ENCODE measurements at regions not wholly inside any gene's neighbourhood (a gene's known extent, or its start where the extent isn't known, plus 50 kb on each side); places are given as distances from the start of the nearest gene placed in this dataset.
"Not testable (repeated sequence)": the region's sequence is repeated elsewhere in the genome, so short reads cannot be mapped to it uniquely, and the experiment has no call there.

DNA sequence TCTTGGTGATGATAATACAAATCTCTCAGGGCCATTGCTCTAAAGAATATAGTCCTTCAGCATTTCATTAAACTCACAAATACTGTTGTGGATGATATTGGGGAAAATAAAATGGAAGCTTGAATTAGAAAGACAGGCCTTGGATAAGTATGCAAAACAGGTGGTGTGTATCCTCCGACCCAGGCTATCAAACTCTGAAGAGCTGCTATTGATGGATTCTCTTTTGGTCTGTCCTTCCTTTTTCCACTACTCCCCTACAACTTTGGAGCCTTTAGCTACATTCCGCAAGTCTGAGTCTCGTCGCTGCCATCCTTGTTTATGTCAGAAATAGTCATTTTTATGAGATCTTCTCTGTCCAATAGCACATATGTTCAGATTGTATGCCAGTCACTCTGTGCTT, 351.6 kb downstream of the KCNJ2 start:
- no peaks in the 10 kb centered on the region for H3K4me1 ChIP-seq (ENCODE audit: insufficient read depth, low read length, severe bottlenecking)

DNA sequence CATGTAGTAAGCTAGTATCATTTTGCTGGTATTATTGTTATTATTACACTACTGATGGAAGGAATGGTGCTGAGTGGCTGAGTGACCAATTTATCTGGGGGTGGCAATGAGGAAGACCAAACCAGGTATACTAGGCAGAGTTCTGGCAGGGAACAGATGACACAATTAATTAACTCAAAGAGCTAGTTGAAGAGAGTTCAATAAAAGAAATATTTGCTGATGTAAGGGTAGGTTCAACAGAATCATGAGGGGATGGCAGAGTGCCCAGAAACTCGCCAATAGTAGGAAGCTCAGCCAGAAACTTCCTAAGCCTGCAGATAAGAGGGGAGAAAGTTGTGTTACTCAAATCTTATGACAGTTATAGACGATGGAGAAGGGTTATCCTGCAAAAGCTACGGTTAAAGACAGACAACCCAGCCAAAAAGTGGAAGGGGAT, 352.5 kb downstream of the KCNJ2 start:
- no peak overlapping the region for H2AFZ ChIP-seq (ENCODE audit: low read length)
- no peak for TF ChIP-seq EZH2 (IDR thresholded peaks at IDR 0.05; ENCODE audit: borderline replicate concordance, low read length)
- TF ChIP-seq, protein P1, sequence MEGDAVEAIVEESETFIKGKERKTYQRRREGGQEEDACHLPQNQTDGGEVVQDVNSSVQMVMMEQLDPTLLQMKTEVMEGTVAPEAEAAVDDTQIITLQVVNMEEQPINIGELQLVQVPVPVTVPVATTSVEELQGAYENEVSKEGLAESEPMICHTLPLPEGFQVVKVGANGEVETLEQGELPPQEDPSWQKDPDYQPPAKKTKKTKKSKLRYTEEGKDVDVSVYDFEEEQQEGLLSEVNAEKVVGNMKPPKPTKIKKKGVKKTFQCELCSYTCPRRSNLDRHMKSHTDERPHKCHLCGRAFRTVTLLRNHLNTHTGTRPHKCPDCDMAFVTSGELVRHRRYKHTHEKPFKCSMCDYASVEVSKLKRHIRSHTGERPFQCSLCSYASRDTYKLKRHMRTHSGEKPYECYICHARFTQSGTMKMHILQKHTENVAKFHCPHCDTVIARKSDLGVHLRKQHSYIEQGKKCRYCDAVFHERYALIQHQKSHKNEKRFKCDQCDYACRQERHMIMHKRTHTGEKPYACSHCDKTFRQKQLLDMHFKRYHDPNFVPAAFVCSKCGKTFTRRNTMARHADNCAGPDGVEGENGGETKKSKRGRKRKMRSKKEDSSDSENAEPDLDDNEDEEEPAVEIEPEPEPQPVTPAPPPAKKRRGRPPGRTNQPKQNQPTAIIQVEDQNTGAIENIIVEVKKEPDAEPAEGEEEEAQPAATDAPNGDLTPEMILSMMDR (IDR thresholded peaks at IDR 0.05; ENCODE audit: low read length) = no peak
- H3K79me2 ChIP-seq (ENCODE audit: insufficient read depth, low read length) = no peaks in the 10 kb centered on the region
- H3K4me1 ChIP-seq (ENCODE audit: insufficient read depth, low read length, severe bottlenecking) = no peaks in the 10 kb centered on the region
- H3K27ac ChIP-seq (ENCODE audit: low read depth, low read length, poor library complexity, severe bottlenecking) = no peak overlapping the region
- no peak overlapping the region for H3K9ac ChIP-seq (ENCODE audit: low read length)
- no peaks in the 10 kb centered on the region for H3K9me3 ChIP-seq (ENCODE audit: low read length)
- H3K4me3 ChIP-seq (ENCODE audit: low read depth, low read length, poor library complexity, severe bottlenecking) = no peak overlapping the region
- H3K9me2 ChIP-seq (ENCODE audit: low read depth, low read length) = no peaks in the 10 kb centered on the region
- H3K4me2 ChIP-seq (ENCODE audit: low read length) = no peak overlapping the region
- no peaks in the 10 kb centered on the region for H3K36me3 ChIP-seq (ENCODE audit: insufficient read depth, low read length)
- no peaks in the 10 kb centered on the region for H3F3A ChIP-seq (ENCODE audit: insufficient read depth, low read length)
- no peaks in the 10 kb centered on the region for H3K27me3 ChIP-seq (ENCODE audit: insufficient read depth, low read length)
- H4K20me1 ChIP-seq (ENCODE audit: insufficient read depth, low read length) = no peaks in the 10 kb centered on the region

More for the DNA sequence above, 351.6 kb downstream of the KCNJ2 start:
- no peak overlapping the region for H3K4me3 ChIP-seq (ENCODE audit: low read depth, low read length, poor library complexity, severe bottlenecking)
- no peaks in the 10 kb centered on the region for H3K9me3 ChIP-seq (ENCODE audit: low read length)
- H3K27me3 ChIP-seq (ENCODE audit: insufficient read depth, low read length) = no peaks in the 10 kb centered on the region
- H2AFZ ChIP-seq (ENCODE audit: low read length) = no peak overlapping the region
- H3K9ac ChIP-seq (ENCODE audit: low read length) = no peak overlapping the region
- no peaks in the 10 kb centered on the region for H4K20me1 ChIP-seq (ENCODE audit: insufficient read depth, low read length)
- H3K36me3 ChIP-seq (ENCODE audit: insufficient read depth, low read length) = no peaks in the 10 kb centered on the region
- no peak for TF ChIP-seq EZH2 (IDR thresholded peaks at IDR 0.05; ENCODE audit: borderline replicate concordance, low read length)
- TF ChIP-seq, protein P1 (IDR thresholded peaks at IDR 0.05; ENCODE audit: low read length) = no peak
- no peaks in the 10 kb centered on the region for H3K9me2 ChIP-seq (ENCODE audit: low read depth, low read length)
- no peaks in the 10 kb centered on the region for H3F3A ChIP-seq (ENCODE audit: insufficient read depth, low read length)
- no peak overlapping the region for H3K4me2 ChIP-seq (ENCODE audit: low read length)
- no peak overlapping the region for H3K27ac ChIP-seq (ENCODE audit: low read depth, low read length, poor library complexity, severe bottlenecking)
- H3K79me2 ChIP-seq (ENCODE audit: insufficient read depth, low read length) = no peaks in the 10 kb centered on the region

DNA sequence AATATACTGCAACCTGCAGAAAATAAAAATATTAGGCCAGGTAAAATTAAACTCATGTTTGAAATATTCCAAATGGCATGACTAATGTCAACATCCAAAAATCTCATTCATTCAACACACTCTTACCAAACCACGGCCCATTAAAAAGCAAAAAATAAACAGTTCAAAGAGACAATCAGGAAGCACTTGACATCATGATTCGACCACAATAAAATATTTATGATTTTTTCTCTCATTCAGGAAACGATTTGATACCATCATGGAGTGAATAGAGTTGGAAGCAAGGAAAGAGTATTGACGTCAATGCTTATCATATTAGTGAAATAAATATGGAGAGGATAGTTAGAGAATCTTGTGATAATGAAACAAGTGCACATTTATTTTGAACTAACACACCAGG, 354.1 kb downstream of the KCNJ2 start:
- H3K79me2 ChIP-seq (ENCODE audit: insufficient read depth, low read length) = no peaks in the 10 kb centered on the region
- no peak overlapping the region for H3K9ac ChIP-seq (ENCODE audit: low read length)
- no peak overlapping the region for H2AFZ ChIP-seq (ENCODE audit: low read length)
- H3K27ac ChIP-seq (ENCODE audit: low read depth, low read length, poor library complexity, severe bottlenecking) = no peak overlapping the region
- no peaks in the 10 kb centered on the region for H3K27me3 ChIP-seq (ENCODE audit: insufficient read depth, low read length)
- no peak for TF ChIP-seq EZH2 (IDR thresholded peaks at IDR 0.05; ENCODE audit: borderline replicate concordance, low read length)
- TF ChIP-seq, protein P1 (IDR thresholded peaks at IDR 0.05; ENCODE audit: low read length) = no peak
- no peaks in the 10 kb centered on the region for H4K20me1 ChIP-seq (ENCODE audit: insufficient read depth, low read length)
- H3K36me3 ChIP-seq (ENCODE audit: insufficient read depth, low read length) = no peaks in the 10 kb centered on the region
- no peak overlapping the region for H3K4me2 ChIP-seq (ENCODE audit: low read length)
- no peaks in the 10 kb centered on the region for H3F3A ChIP-seq (ENCODE audit: insufficient read depth, low read length)
- H3K4me3 ChIP-seq (ENCODE audit: low read depth, low read length, poor library complexity, severe bottlenecking) = no peak overlapping the region
- no peaks in the 10 kb centered on the region for H3K4me1 ChIP-seq (ENCODE audit: insufficient read depth, low read length, severe bottlenecking)
- no peaks in the 10 kb centered on the region for H3K9me3 ChIP-seq (ENCODE audit: low read length)
- H3K9me2 ChIP-seq (ENCODE audit: low read depth, low read length) = no peaks in the 10 kb centered on the region

DNA sequence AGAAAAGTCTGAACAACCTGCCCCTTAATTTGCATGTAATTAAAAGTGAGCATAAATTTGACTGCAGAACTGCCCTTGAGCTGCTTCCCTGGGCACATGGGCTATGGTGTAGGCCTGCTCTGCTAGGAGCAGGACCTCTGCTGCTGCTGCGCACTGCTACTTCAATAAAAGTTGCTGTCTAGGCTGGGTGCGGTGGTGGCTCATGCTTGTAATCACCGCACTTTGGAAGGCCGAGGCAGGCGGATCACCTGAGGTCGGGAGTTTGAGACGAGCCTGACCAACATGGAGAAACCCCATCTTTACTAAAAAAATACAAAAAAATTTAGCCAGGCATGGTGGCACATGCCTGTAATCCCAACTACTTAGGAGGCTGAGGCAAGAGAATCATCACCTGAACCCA, 355.7 kb downstream of the KCNJ2 start:
- not testable (repeated sequence) for H3K4me2 ChIP-seq (ENCODE audit: low read length)

More for the DNA sequence above, 355.7 kb downstream of the KCNJ2 start:
- not testable (repeated sequence) for H3K27ac ChIP-seq (ENCODE audit: low read depth, low read length, poor library complexity, severe bottlenecking); H2AFZ ChIP-seq (ENCODE audit: low read length); H3K79me2 ChIP-seq (ENCODE audit: insufficient read depth, low read length); H3K4me3 ChIP-seq (ENCODE audit: low read depth, low read length, poor library complexity, severe bottlenecking); H3K9me3 ChIP-seq (ENCODE audit: low read length); H3K9ac ChIP-seq (ENCODE audit: low read length); H3K9me2 ChIP-seq (ENCODE audit: low read depth, low read length); H3F3A ChIP-seq (ENCODE audit: insufficient read depth, low read length); H4K20me1 ChIP-seq (ENCODE audit: insufficient read depth, low read length); H3K27me3 ChIP-seq (ENCODE audit: insufficient read depth, low read length); H3K36me3 ChIP-seq (ENCODE audit: insufficient read depth, low read length); H3K4me1 ChIP-seq (ENCODE audit: insufficient read depth, low read length, severe bottlenecking)

Measured in OCI-LY1 (cell line).